PC-3 (cell line): ENCODE measurements at regions not wholly inside any gene's neighbourhood (a gene's known extent, or its start where the extent isn't known, plus 50 kb on each side); places are given as distances from the start of the nearest gene placed in this dataset.
A peak's percentile ranks its signal among the peaks of the same experiment; 100 is the strongest.

Experiments
- ATAC-seq: fragments of 200-7000 bp; cut with Tn5 transposase; 2 replicates; pipeline ENCODE4 v1.9.1; 2020; ENCODE audit warnings: mild to moderate bottlenecking, moderate library complexity
- BruUV-seq: library from RNA; stranded (reverse); fragments of 400-500 nt; replicated peaks from 2 replicates; lab custom pipeline; 2021; lab: Mats Ljungman, UMichigan
- CTCF ChIA-PET: fragments of 300-600 bp; sonication (Branson Sonifier 250); formaldehyde crosslinking; loops from one replicate; lab custom pipeline; 2022; ENCODE audit warnings: antibody characterized with exemption; lab: Charles Lee
- POLR2A ChIA-PET: fragments of 300-600 bp; sonication (Branson Sonifier 250); formaldehyde crosslinking; loops from one replicate; lab custom pipeline; 2022; ENCODE audit warnings: antibody characterized with exemption; ENCODE audit not compliant: unreplicated experiment; lab: Charles Lee
- DNase-seq: peaks from one replicate; pipeline ENCODE4 v3.0.0-alpha.2; 2015
- H2AFZ ChIP-seq: fragments of 300-600 bp; sonication (generic); 2 replicates; pipeline ENCODE4 v1.6.0; 2016; ENCODE audit warnings: antibody characterized with exemption, low read length
- H3F3A ChIP-seq: fragments of 300-600 bp; sonication (generic); one replicate; pipeline ENCODE4 v1.6.0; 2017; ENCODE audit warnings: antibody characterized with exemption, low read length, control low read depth, mild to moderate bottlenecking; ENCODE audit not compliant: unreplicated experiment
- H3K27ac ChIP-seq: fragments of 300-600 bp; sonication (generic); 2 replicates; pipeline ENCODE4 v1.5.1; 2016; ENCODE audit warnings: mild to moderate bottlenecking, low read length
- H3K27me3 ChIP-seq: fragments of 300-600 bp; sonication (generic); 2 replicates; pipeline ENCODE4 v1.6.1; 2016; ENCODE audit warnings: low read length, mixed read lengths
- H3K36me3 ChIP-seq: fragments of 300-600 bp; sonication (generic); 2 replicates; pipeline ENCODE4 v1.6.1; 2016; ENCODE audit warnings: low read depth, mixed run types, low read length, mixed read lengths
- H3K4me1 ChIP-seq: fragments of 300-600 bp; sonication (generic); 2 replicates; pipeline ENCODE4 v1.5.1; 2016; ENCODE audit warnings: low read length; ENCODE audit not compliant: insufficient read depth
- H3K4me2 ChIP-seq: fragments of 300-600 bp; sonication (generic); 2 replicates; pipeline ENCODE4 v1.6.0; 2016; ENCODE audit warnings: low read length
- H3K4me3 ChIP-seq: fragments of 300-600 bp; sonication (generic); 2 replicates; pipeline ENCODE4 v1.5.1; 2016; ENCODE audit warnings: mild to moderate bottlenecking, low read length, mixed read lengths
- H3K79me2 ChIP-seq: fragments of 300-600 bp; sonication (generic); 2 replicates; pipeline ENCODE4 v1.6.1; 2017; ENCODE audit warnings: low read length, mixed read lengths
- H3K9ac ChIP-seq: fragments of 300-600 bp; sonication (generic); 2 replicates; pipeline ENCODE4 v1.6.0; 2016; ENCODE audit warnings: mild to moderate bottlenecking, low read length
- H3K9me2 ChIP-seq: fragments of 300-600 bp; sonication (generic); replicated peaks from 2 replicates; pipeline ENCODE4 v1.6.1; 2016; ENCODE audit warnings: mixed run types, low read length, mixed read lengths
- H3K9me3 ChIP-seq: fragments of 300-600 bp; sonication (generic); 2 replicates; pipeline ENCODE4 v1.6.1; 2016; ENCODE audit warnings: low read length, mixed read lengths
- H4K20me1 ChIP-seq: fragments of 300-600 bp; sonication (generic); 2 replicates; pipeline ENCODE4 v1.6.1; 2016; ENCODE audit warnings: low read length, mixed read lengths
- EZH2 ChIP-seq: fragments of 300-600 bp; sonication (generic); IDR thresholded peaks from one replicate; pipeline ENCODE4 v1.6.1; 2017; ENCODE audit warnings: antibody characterized with exemption, mild to moderate bottlenecking, low read length; ENCODE audit not compliant: unreplicated experiment
- EZH2phosphoT487 ChIP-seq: fragments of 300-600 bp; sonication (generic); IDR thresholded peaks from 2 replicates; pipeline ENCODE4 v1.6.1; 2018; ENCODE audit warnings: mild to moderate bottlenecking, antibody characterized with exemption, low read length, borderline replicate concordance
- intact Hi-C: fragments of 100-400 bp; cut with micrococcal nuclease; formaldehyde crosslinking; loops from 2 replicates; pipeline ENCODE4 v1.9.0; 2023
- TF ChIP-seq, protein P1 (sequence below): fragments of 300-600 bp; sonication (generic); conservative IDR thresholded peaks from 2 replicates; pipeline ENCODE4 v1.5.1; 2017; ENCODE audit warnings: antibody characterized with exemption, low read depth, mild to moderate bottlenecking, low read length

DNA sequence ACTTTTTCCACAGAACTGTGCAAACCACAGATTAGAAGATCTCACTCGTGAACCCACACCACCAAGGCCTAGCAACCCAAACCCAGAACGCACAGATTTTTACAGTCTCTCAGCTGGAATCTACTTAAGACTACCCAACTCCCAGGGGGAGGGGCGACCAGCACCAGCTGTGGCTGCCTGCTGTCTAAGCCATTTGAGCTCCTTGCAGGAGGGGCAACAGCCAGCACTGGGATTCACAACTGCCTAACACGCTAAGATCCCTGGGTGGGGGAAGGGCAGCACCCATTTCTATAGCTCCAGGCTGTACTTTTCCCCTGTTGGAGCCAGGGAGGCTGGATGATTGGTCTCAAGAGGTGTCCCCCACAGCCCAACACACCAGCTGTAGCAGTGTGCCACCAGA is 368.8 kb downstream of the SUCLA2 start:
- Histone ChIP-seq H3K27ac (no peak overlapping the region), H3K79me2 (no peaks in the 10 kb centered on the region), H3K9me2 (no peaks in the 10 kb centered on the region), H3K4me1 (peaks cover 10% of the 10 kb centered on the region), H2AFZ (no peak overlapping the region), H3K9me3 (no peaks in the 10 kb centered on the region), H4K20me1 (no peaks in the 10 kb centered on the region), H3K4me2 (no peak overlapping the region), H3K9ac (no peak overlapping the region), H3K27me3 (no peaks in the 10 kb centered on the region), H3F3A (no peaks in the 10 kb centered on the region), H3K4me3 (no peak overlapping the region), H3K36me3 (no peaks in the 10 kb centered on the region)
- intact Hi-C loops = no loop called here
- TF ChIP-seq, protein P1, sequence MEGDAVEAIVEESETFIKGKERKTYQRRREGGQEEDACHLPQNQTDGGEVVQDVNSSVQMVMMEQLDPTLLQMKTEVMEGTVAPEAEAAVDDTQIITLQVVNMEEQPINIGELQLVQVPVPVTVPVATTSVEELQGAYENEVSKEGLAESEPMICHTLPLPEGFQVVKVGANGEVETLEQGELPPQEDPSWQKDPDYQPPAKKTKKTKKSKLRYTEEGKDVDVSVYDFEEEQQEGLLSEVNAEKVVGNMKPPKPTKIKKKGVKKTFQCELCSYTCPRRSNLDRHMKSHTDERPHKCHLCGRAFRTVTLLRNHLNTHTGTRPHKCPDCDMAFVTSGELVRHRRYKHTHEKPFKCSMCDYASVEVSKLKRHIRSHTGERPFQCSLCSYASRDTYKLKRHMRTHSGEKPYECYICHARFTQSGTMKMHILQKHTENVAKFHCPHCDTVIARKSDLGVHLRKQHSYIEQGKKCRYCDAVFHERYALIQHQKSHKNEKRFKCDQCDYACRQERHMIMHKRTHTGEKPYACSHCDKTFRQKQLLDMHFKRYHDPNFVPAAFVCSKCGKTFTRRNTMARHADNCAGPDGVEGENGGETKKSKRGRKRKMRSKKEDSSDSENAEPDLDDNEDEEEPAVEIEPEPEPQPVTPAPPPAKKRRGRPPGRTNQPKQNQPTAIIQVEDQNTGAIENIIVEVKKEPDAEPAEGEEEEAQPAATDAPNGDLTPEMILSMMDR = no peak
- TF ChIP-seq EZH2phosphoT487 (no peak), EZH2 (no peak)
- DNase-seq (no peak), ATAC-seq (no peak)
- ChIA-PET CTCF (no interaction called here), POLR2A (no interaction called here)
- no TSS peak for BruUV-seq

DNA sequence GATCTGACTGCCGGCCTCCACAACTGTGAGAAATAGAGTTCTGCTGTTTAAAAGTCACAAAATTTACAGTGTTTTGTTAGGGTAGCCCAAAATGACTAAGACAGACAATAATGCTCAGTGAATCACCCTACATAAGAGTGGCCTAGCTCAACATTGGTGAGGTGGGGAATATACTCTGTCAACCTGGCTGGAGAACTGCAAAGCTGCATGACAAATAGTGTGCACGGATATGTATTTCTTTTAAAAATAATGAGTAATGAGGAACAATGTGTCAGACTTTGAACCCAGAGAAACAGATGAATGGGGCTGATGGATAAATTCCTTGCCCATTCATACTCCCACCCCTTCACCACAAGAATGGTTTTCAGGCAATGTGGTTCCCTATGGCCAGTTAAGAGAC is 372.4 kb downstream of the SUCLA2 start:
- POLR2A ChIA-PET = no interaction called here

DNA sequence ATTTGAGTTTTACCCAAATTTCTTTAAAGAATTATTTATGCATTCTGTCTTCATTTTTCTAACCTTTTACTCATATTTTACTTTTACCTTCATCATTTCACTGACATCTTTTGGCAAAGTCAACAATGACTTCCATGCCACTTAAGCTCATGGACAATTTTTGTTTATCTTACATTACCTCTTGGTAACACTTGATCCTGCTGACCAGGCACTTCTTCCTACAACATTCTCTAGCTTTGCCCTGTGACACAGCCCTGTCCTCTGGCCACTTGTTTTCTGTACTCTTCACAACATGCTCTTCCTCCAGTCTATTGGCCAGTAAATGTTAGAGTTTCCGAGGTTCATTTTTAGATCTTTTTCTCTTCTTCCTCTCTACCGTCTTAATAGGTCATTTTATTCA is 377.2 kb downstream of the SUCLA2 start:
- Histone ChIP-seq H3K27ac (no peak overlapping the region), H3K79me2 (no peaks in the 10 kb centered on the region), H3K9me2 (no peaks in the 10 kb centered on the region), H3F3A (no peaks in the 10 kb centered on the region), H3K9ac (no peak overlapping the region), H3K4me2 (no peak overlapping the region), H4K20me1 (no peaks in the 10 kb centered on the region), H2AFZ (no peak overlapping the region), H3K4me1 (peaks cover 20% of the 10 kb centered on the region), H3K4me3 (no peak overlapping the region), H3K9me3 (no peaks in the 10 kb centered on the region), H3K27me3 (no peaks in the 10 kb centered on the region), H3K36me3 (no peaks in the 10 kb centered on the region)
- ATAC-seq = no peak
- intact Hi-C loops = no loop called here
- ChIA-PET CTCF (no interaction called here), POLR2A (no interaction called here)
- DNase-seq = no peak
- TF ChIP-seq EZH2 = no peak
- TF ChIP-seq, protein P1 = no peak
- TF ChIP-seq EZH2phosphoT487 = no peak
- no TSS peak for BruUV-seq

More for the DNA sequence above, 372.4 kb downstream of the SUCLA2 start:
- no peaks in the 10 kb centered on the region for H3K9me3 ChIP-seq
- CTCF ChIA-PET = no interaction called here
- no peak overlapping the region for H3K4me3 ChIP-seq
- peaks cover 10% of the 10 kb centered on the region for H3K4me1 ChIP-seq
- no peaks in the 10 kb centered on the region for H3K36me3 ChIP-seq
- DNase-seq (peak; percentile 68), ATAC-seq (peak; percentile 97)
- TF ChIP-seq, protein P1 = no peak
- no peak for TF ChIP-seq EZH2phosphoT487
- TF ChIP-seq EZH2 = no peak
- no peaks in the 10 kb centered on the region for H3K79me2 ChIP-seq
- no peaks in the 10 kb centered on the region for H3K27me3 ChIP-seq
- no peaks in the 10 kb centered on the region for H4K20me1 ChIP-seq
- no peak overlapping the region for H2AFZ ChIP-seq
- H3K4me2 ChIP-seq = 0 out of 2 replicates have a peak overlapping the region, but pooled peaks have one; percentile 9
- H3K27ac ChIP-seq = peak overlapping the region; percentile 61
- no peak overlapping the region for H3K9ac ChIP-seq
- H3F3A ChIP-seq = no peaks in the 10 kb centered on the region
- intact Hi-C loops = no loop called here
- no TSS peak for BruUV-seq
- H3K9me2 ChIP-seq = no peaks in the 10 kb centered on the region
